A549 (cell line): ENCODE measurements at regions not wholly inside any gene's neighbourhood (a gene's known extent, or its start where the extent isn't known, plus 50 kb on each side); places are given as distances from the start of the nearest gene placed in this dataset.

Source experiments
- JUNB ChIP-seq: fragments of >200 bp; sonication (Bioruptor Twin); formaldehyde crosslinking; IDR thresholded peaks from 2 replicates; pipeline ENCODE4 v1.6.1; 2016
- KDM5A ChIP-seq: fragments of 200-600 bp; sonication (generic); IDR thresholded peaks from 2 replicates; pipeline ENCODE4 v1.6.1; 2016; ENCODE audit warnings: antibody characterized with exemption, mild to moderate bottlenecking
- MAZ ChIP-seq: fragments of 150-350 bp; IDR thresholded peaks from 2 replicates; pipeline ENCODE4 v1.6.1; 2014; ENCODE audit warnings: antibody characterized with exemption, low read depth, low read length, borderline replicate concordance
- NPAS2 ChIP-seq: fragments of 250-450 bp; sonication (Bioruptor Pico); IDR thresholded peaks from 2 replicates; pipeline ENCODE4 v1.8.0; 2022; ENCODE audit warnings: mild to moderate bottlenecking, moderate library complexity, borderline replicate concordance
- POLR2A ChIP-seq: IDR thresholded peaks from 2 replicates; pipeline ENCODE4 v1.6.1; 2012; ENCODE audit warnings: mild to moderate bottlenecking, low read length
- RAD21 ChIP-seq, 2 experiments: fragments of >200 bp in 1 of 2; sonication (Bioruptor Twin) in 1 of 2; formaldehyde crosslinking in 1 of 2; IDR thresholded peaks in 1 of 2; conservative IDR thresholded peaks in 1 of 2; 2 replicates in 1 of 2; 3 replicates in 1 of 2; pipeline ENCODE4 v1.6.1; 2012 to 2018; ENCODE audit warnings: inconsistent platforms in 1 of 2
- RARB ChIP-seq: fragments of 250-450 bp; sonication (Bioruptor Pico); IDR thresholded peaks from 2 replicates; pipeline ENCODE4 v1.8.0; 2021; ENCODE audit warnings: mild to moderate bottlenecking, moderate library complexity
- REST ChIP-seq: fragments of 200-600 bp; sonication (generic); IDR thresholded peaks from 2 replicates; pipeline ENCODE4 v1.6.1; 2016; ENCODE audit warnings: antibody characterized with exemption, mild to moderate bottlenecking, moderate library complexity
- RFX5 ChIP-seq: fragments of 450-650 bp; IDR thresholded peaks from 2 replicates; pipeline ENCODE4 v1.7.1; 2014; ENCODE audit warnings: antibody characterized with exemption, mild to moderate bottlenecking, moderate library complexity
- RNF2 ChIP-seq: fragments of 200-600 bp; sonication (generic); IDR thresholded peaks from 2 replicates; pipeline ENCODE4 v1.6.1; 2016; ENCODE audit warnings: low read depth, mild to moderate bottlenecking, antibody characterized with exemption, moderate library complexity, borderline replicate concordance
- TFCP2L1 ChIP-seq: fragments of 250-450 bp; sonication (Bioruptor Pico); IDR thresholded peaks from 2 replicates; pipeline ENCODE4 v1.5.0; 2021; ENCODE audit warnings: mild to moderate bottlenecking
- USF2 ChIP-seq: fragments of 450-650 bp; IDR thresholded peaks from 2 replicates; pipeline ENCODE4 v1.6.1; 2014; ENCODE audit warnings: antibody characterized with exemption
- TF ChIP-seq, protein P1 (sequence below): fragments of >200 bp; sonication (Bioruptor Twin); formaldehyde crosslinking; IDR thresholded peaks from 3 replicates; pipeline ENCODE4 v1.5.1; 2016
- TF ChIP-seq, protein P2 (sequence below): IDR thresholded peaks from 2 replicates; pipeline ENCODE4 v1.6.1; 2012

DNA sequence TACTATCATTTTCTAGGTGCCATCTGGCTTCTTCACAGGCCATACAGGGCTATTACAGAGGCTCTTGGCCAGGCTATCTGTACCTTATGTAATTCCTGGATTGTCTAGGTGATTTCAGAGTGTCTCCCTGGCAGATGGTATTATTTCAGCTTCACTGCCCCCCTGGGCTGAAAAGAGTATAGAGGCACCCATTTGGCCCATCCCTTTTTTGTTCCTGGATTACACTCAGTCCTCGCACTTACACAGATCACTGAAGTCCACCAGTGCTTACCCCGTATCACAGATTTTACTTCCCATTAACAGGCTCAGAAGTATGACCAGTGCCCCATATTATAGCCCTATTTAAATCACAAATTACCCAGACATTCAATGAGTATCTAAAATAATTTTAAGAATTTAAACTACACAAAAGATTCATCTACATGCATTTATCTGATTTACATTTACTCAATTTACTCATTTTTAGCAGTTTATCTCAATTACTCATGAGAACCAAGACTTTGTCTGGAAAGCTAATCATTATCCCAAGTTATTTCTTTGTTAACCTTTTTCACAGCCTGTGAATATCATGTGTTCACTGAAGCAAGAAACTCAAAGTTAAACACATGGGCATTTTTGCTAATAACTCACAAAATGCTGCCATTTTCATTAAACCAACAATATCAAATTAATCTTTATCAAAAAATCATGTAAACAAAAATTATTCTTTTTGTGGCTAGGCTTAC, 121.0 kb downstream of the PCDH20 start:
- TF ChIP-seq POLR2A (no peak), NPAS2 (CRISPR knock-in tag) (no peak), RAD21 (conservative IDR thresholded peaks at IDR 0.05 in 1 of 2, IDR thresholded peaks at IDR 0.05 in 1 of 2) (no peak), REST (no peak), USF2 (no peak), TFCP2L1 (CRISPR knock-in tag) (no peak), RFX5 (no peak), RARB (no peak), MAZ (no peak), JUNB (no peak), KDM5A (no peak), RNF2 (no peak)
- TF ChIP-seq, protein P1, sequence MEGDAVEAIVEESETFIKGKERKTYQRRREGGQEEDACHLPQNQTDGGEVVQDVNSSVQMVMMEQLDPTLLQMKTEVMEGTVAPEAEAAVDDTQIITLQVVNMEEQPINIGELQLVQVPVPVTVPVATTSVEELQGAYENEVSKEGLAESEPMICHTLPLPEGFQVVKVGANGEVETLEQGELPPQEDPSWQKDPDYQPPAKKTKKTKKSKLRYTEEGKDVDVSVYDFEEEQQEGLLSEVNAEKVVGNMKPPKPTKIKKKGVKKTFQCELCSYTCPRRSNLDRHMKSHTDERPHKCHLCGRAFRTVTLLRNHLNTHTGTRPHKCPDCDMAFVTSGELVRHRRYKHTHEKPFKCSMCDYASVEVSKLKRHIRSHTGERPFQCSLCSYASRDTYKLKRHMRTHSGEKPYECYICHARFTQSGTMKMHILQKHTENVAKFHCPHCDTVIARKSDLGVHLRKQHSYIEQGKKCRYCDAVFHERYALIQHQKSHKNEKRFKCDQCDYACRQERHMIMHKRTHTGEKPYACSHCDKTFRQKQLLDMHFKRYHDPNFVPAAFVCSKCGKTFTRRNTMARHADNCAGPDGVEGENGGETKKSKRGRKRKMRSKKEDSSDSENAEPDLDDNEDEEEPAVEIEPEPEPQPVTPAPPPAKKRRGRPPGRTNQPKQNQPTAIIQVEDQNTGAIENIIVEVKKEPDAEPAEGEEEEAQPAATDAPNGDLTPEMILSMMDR: no peak
- TF ChIP-seq, protein P2, sequence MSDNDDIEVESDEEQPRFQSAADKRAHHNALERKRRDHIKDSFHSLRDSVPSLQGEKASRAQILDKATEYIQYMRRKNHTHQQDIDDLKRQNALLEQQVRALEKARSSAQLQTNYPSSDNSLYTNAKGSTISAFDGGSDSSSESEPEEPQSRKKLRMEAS: no peak
